Small intestine (tissue), 7 donors: ENCODE measurements at regions not wholly inside any gene's neighbourhood (a gene's known extent, or its start where the extent isn't known, plus 50 kb on each side); places are given as distances from the start of the nearest gene placed in this dataset.
"Not testable (repeated sequence)": the region's sequence is repeated elsewhere in the genome, so short reads cannot be mapped to it uniquely, and the experiment has no call there.

Experiments used
- DNase-seq, 2 donors: peaks; one replicate each; pipeline versions ENCODE4 v3.0.0 to v3.0.0-alpha.2; 2013
- FAIRE-seq: peaks from 2 replicates; lab custom pipeline; 2012; peaks lifted over from hg19 to GRCh38; lab: Jason Lieb, UNC
- H3K27ac ChIP-seq, 3 donors: one replicate each; pipeline ENCODE4 v1.5.1; 2013; ENCODE audit warnings: low read length in 2 of 3, mild to moderate bottlenecking in 2 of 3, control low read depth in 1 of 3, inconsistent platforms in 1 of 3, low read depth in 1 of 3, moderate library complexity in 1 of 3
- H3K27me3 ChIP-seq, 3 donors: one replicate each; pipeline ENCODE4 v1.6.1; 2013; ENCODE audit warnings: low read length in 3 of 3, inconsistent platforms in 1 of 3; ENCODE audit not compliant: control insufficient read depth in 3 of 3, insufficient read depth in 3 of 3
- H3K36me3 ChIP-seq, 3 donors: one replicate each; pipeline ENCODE4 v1.6.1; 2013; ENCODE audit warnings: low read length in 3 of 3, inconsistent platforms in 1 of 3, low read depth in 1 of 3, mild to moderate bottlenecking in 1 of 3, moderate library complexity in 1 of 3; ENCODE audit not compliant: control insufficient read depth in 3 of 3, insufficient read depth in 2 of 3
- H3K4me1 ChIP-seq, 3 donors: one replicate each; pipeline ENCODE4 v1.6.1; 2013; ENCODE audit warnings: low read length in 2 of 3, inconsistent platforms in 1 of 3, low read depth in 1 of 3, mild to moderate bottlenecking in 1 of 3, moderate library complexity in 1 of 3; ENCODE audit not compliant: control insufficient read depth in 3 of 3, insufficient read depth in 2 of 3
- H3K4me3 ChIP-seq, 3 donors: one replicate each; pipeline ENCODE4 v1.5.1; 2013; ENCODE audit warnings: low read length in 3 of 3, control low read depth in 1 of 3, inconsistent platforms in 1 of 3, low read depth in 1 of 3, mild to moderate bottlenecking in 1 of 3, moderate library complexity in 1 of 3
- H3K9me3 ChIP-seq, 2 donors: one replicate each; pipeline ENCODE4 v1.6.1; 2013; ENCODE audit warnings: low read depth in 1 of 2, low read length in 1 of 2; ENCODE audit not compliant: control insufficient read depth in 2 of 2, insufficient read depth in 1 of 2
- WGBS, 3 donors: extraction: QIAGEN DNeasy Blood & Tissue Kit; methylation state at CpG; one replicate each; pipeline ENCODE4 v1.1.7; 2013; 5-methylcytosine and 5-hydroxymethylcytosine counted together
- donor health status: healthy with polysubstance abuse.
- donor health status: control.
- donor health status: control.
- donor health status: Bipolar disorder and iron deficiency.
- donor health status: healthy.

DNA sequence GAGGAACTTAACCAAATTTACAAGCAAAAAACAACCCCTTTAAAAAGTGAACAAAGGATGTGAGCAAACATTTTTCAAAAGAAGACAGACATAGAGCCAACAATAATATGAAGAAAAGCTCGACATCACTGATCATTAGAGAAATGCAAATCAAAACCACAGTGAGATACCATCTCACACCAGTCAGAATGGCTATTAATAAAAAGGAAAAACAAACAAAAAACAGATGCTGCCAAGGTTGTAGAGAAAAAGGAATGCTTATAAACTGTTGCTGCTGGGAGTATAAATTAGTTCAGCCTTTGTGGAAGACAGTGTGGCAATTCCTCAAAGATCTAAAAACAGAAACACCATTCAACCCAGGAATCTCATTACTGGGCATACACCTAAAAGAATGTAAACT is 527.8 kb upstream of the PTCHD4 start:
- not testable (repeated sequence) for DNase-seq, H3K4me1 ChIP-seq, H3K4me3 ChIP-seq, H3K27ac ChIP-seq, H3K27me3 ChIP-seq, H3K9me3 ChIP-seq, H3K36me3 ChIP-seq, FAIRE-seq
- 23 to 49% (median 32%) methylated on average over 1 of the region's 1 CpG for WGBS, 3 donors

DNA sequence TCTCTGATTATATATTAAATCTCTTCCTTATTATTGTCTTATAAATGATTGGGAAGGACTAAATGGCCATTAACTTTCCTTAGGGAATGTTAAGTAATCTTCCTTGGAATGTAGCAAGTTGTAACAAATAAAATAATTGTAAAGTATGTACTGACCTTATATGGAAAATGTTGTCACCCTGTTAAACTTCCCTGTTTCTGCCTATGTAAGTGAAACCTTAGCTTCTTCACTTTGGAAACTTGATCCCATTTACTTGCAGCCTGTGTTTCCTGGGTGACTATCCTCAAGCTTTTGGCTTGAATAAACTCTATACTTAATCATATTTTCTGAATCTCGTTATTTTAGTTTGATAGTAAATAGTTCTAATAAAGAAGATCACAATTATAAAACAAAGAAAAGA is 519.5 kb upstream of the PTCHD4 start:
- no peak for FAIRE-seq
- WGBS, 3 donors, result 39 to 57% (median 50%) methylated on average over 1 of the region's 1 CpG
- Histone ChIP-seq H3K4me3 (no peak overlapping the region), H3K9me3 (no peaks in the 10 kb centered on the region), H3K27me3 (no peaks in the 10 kb centered on the region), H3K36me3 (no peaks in the 10 kb centered on the region), H3K27ac (no peak overlapping the region), H3K4me1 (no peaks in the 10 kb centered on the region)
- DNase-seq, result no peak

DNA sequence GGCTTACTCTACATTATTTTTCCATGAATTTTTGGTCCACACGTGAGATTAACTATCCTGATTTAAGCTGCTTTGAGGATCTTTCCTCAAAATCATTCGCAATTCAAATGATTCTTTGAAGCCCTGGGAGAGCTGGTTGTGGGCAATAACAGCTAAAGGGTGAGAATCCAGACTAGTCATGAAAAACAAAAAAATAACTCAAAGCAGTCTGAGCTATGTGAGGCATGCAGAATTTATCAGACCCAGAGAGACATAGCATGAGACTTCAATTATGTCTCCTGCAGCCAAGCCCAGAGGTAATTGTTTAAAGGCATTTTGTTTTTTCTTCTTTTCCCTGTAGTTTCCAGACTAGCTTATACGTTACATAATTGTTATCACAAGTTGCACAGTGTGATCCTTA is 517.3 kb upstream of the PTCHD4 start:
- Histone ChIP-seq H3K4me3 (no peak overlapping the region), H3K27me3 (no peaks in the 10 kb centered on the region), H3K36me3 (no peaks in the 10 kb centered on the region), H3K4me1 (no peaks in the 10 kb centered on the region), H3K27ac (no peak overlapping the region), H3K9me3 (no peaks in the 10 kb centered on the region)
- 58 to 68% (median 59%) methylated on average over 3 of the region's 3 CpGs for WGBS, 3 donors
- FAIRE-seq (no peak), DNase-seq (no peak)

DNA sequence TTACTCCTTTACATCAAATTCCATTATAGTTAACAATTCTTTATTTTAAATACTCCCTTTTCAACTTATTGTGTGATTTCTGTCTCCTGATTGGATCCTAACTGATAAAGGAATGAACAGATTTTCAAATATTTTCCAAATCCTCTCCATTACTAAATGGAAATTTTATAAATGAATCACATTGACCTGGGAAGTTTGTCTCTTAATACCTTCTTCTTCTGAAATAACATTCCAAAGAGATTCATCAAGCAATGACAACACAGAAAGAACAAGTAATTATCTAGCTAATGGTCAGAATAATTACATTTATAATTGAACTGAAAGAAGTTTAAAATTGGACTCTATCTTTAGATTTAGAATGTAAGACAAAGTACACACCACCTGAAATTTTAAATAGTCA is 515.4 kb upstream of the PTCHD4 start:
- Histone ChIP-seq H3K36me3 (no peaks in the 10 kb centered on the region), H3K4me3 (no peak overlapping the region), H3K27me3 (no peaks in the 10 kb centered on the region), H3K4me1 (no peaks in the 10 kb centered on the region), H3K9me3 (no peaks in the 10 kb centered on the region), H3K27ac (no peak overlapping the region)
- DNase-seq, result no peak
- no peak for FAIRE-seq

DNA sequence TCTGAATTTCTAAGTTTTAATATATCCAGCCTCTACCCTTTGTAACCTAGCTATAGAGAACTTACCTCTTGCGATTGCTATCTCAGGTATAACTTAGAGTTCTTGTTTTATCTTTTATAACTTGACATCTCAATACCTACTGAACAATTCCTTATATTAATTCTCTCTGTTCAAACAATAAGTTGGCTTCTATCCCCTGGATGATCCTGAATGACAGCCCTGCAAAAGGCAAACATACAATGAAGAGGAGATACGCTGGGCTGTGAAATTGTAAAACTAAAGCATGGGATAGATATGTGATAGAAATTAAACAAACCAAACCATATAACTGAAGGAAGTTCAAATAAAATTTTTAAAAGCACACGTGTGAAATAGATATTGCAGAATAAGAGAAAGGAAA is 513.6 kb upstream of the PTCHD4 start:
- DNase-seq (no peak), FAIRE-seq (no peak)
- H3K36me3 ChIP-seq, result no peaks in the 10 kb centered on the region
- H3K4me1 ChIP-seq, result no peaks in the 10 kb centered on the region
- no peaks in the 10 kb centered on the region for H3K27me3 ChIP-seq
- no peak overlapping the region for H3K27ac ChIP-seq
- no peaks in the 10 kb centered on the region for H3K9me3 ChIP-seq
- H3K4me3 ChIP-seq, result no peak overlapping the region
- 58 to 66% (median 64%) methylated on average over 3 of the region's 3 CpGs for WGBS, 3 donors

DNA sequence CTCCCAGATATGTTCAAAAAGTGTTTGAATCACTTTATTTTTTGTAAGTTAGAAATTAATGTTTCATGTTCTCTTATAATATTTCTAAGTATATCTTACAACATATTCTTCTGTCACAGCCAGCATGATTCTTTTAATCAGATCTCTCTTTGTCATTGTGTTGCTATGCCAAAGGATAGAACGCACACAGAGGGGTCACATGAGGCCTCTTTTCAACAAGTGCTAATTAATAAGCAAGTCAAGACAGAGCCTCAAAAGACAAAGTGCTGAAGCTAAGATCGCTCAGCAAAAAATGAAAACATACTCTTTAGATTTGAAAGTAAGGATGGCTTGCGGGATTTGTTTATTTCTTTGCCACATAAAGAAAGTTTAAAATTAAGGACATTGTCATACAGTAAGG is 508.8 kb upstream of the PTCHD4 start:
- no peaks in the 10 kb centered on the region for H3K9me3 ChIP-seq
- WGBS, 3 donors, result 68 to 75% (median 71%) methylated on average over 3 of the region's 3 CpGs
- H3K27me3 ChIP-seq, result no peaks in the 10 kb centered on the region
- H3K27ac ChIP-seq, result no peak overlapping the region
- FAIRE-seq, result no peak
- DNase-seq, result no peak
- no peaks in the 10 kb centered on the region for H3K36me3 ChIP-seq
- no peaks in the 10 kb centered on the region for H3K4me1 ChIP-seq
- no peak overlapping the region for H3K4me3 ChIP-seq

DNA sequence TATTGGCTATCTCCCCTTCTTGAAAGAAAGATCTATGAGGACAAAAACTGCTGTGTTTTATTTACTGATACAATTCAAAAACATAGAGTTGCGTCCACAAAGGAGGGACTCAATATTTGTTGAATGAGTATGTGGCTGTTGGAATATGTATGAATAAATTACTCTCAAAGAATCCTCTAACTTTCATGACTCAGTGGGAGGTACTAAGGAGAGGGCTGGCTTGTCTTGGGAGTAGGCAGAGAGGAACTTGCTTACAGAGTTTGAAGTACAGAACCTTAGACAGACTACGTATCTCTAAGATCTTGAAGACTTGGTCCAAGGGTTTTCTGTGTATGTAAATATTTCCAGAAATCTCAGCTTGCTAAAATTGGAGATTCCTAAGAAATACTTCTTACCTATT is 504.0 kb upstream of the PTCHD4 start:
- no peak overlapping the region for H3K27ac ChIP-seq
- 75 to 77% (median 76%) methylated on average over 2 of the region's 2 CpGs for WGBS, 3 donors

DNA sequence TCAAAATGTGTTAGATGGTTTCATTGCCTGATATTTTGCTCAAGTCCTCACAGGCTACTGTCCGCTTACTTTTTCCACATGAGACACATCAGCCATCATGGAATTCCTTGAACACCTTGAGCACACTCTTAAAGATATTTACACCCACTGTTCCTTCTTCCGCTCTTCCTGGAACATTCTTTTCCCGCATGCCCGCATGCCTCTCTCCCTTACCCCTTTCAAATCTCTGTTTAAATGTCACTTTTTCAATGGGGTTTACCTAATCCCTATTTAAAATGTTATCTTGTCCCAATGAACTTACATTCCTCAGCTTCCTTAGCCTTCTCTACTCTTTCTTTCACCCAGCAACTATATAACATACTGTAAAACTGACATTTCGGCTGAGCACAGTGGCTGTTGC is 503.3 kb upstream of the PTCHD4 start:
- Histone ChIP-seq H3K27ac (no peak overlapping the region), H3K4me1 (no peaks in the 10 kb centered on the region), H3K36me3 (no peaks in the 10 kb centered on the region), H3K9me3 (no peaks in the 10 kb centered on the region), H3K4me3 (no peak overlapping the region), H3K27me3 (no peaks in the 10 kb centered on the region)
- 95 to 96% (median 95%) methylated on average over 5 of the region's 5 CpGs for WGBS, 3 donors
- FAIRE-seq, result no peak
- no peak for DNase-seq

More for the DNA sequence above, 504.0 kb upstream of the PTCHD4 start:
- H3K4me1 ChIP-seq, result no peaks in the 10 kb centered on the region
- no peaks in the 10 kb centered on the region for H3K36me3 ChIP-seq
- no peaks in the 10 kb centered on the region for H3K9me3 ChIP-seq
- no peaks in the 10 kb centered on the region for H3K27me3 ChIP-seq
- no peak overlapping the region for H3K4me3 ChIP-seq
- FAIRE-seq (no peak), DNase-seq (no peak)

DNA sequence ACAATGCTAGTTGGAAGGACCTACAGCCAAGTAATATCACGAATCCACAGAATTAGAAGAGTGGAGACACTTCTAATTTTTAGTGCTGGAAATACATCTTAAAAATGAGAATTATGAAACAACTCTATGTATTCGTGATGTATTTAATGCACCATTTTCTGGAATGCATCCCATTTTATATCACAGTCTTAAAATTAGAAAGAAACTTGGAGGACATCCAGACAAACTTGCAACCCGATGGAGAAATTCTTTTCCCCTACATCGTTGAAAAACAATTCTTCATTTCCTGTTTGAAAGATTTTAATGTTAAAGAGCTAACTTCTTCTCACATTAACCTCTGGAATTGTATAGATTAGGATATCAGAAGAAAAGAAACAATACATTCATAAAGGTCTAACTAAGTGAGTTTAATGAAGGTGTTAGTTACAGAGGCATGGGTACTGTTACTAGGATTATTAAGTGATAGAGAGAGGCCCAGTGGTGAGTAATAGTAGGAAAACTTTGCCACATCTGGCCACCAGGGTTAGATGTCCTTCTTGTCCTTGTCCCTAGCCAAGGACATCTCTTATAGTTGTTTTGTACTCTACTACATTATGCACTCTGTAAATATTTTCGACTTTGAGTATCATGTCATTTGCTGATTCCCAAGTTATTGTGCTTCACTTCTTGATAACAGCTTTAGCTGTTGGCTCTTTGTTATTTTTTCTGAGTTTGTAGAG is 502.4 kb upstream of the PTCHD4 start:
- WGBS, 3 donors, result 64 to 75% (median 67%) methylated on average over 5 of the region's 5 CpGs
- FAIRE-seq (no peak), DNase-seq (no peak)
- no peaks in the 10 kb centered on the region for H3K36me3 ChIP-seq
- no peaks in the 10 kb centered on the region for H3K4me1 ChIP-seq
- H3K9me3 ChIP-seq, result no peaks in the 10 kb centered on the region
- no peak overlapping the region for H3K4me3 ChIP-seq
- H3K27ac ChIP-seq, result no peak overlapping the region
- no peaks in the 10 kb centered on the region for H3K27me3 ChIP-seq
